Esophagus muscularis mucosa (tissue), 4 donors: ENCODE measurements at regions not wholly inside any gene's neighbourhood (a gene's known extent, or its start where the extent isn't known, plus 50 kb on each side); places are given as distances from the start of the nearest gene placed in this dataset.
"Not testable (repeated sequence)": the region's sequence is repeated elsewhere in the genome, so short reads cannot be mapped to it uniquely, and the experiment has no call there.

ENCODE experiments used
- DNase-seq: peaks from one replicate; pipeline ENCODE4 v3.0.0-alpha.2; 2017; ENCODE audit errors: extremely low spot score
- H3K27ac ChIP-seq, 4 donors: fragments of 200-600 bp; sonication (generic); replicated peaks in 1 of 4; 1 replicate in 3 of 4; 2 replicates in 1 of 4; pipeline ENCODE4 v1.5.1; 2016 to 2019; ENCODE audit warnings: mild to moderate bottlenecking in 1 of 4
- H3K27me3 ChIP-seq, 4 donors: fragments of 200-600 bp; sonication (generic); one replicate each; pipeline versions ENCODE4 v1.5.1 to v1.6.0; 2016 to 2019
- H3K36me3 ChIP-seq, 4 donors: fragments of 200-600 bp; sonication (generic); one replicate each; pipeline ENCODE4 v1.5.1; 2016 to 2019
- H3K4me1 ChIP-seq, 4 donors: fragments of 200-600 bp; sonication (generic); one replicate each; pipeline ENCODE4 v1.5.1; 2016 to 2019
- H3K4me3 ChIP-seq, 4 donors: fragments of 200-600 bp; sonication (generic); 1 replicate in 2 of 4; 2 replicates in 2 of 4; pipeline ENCODE4 v1.5.1; 2016 to 2019; ENCODE audit warnings: mild to moderate bottlenecking in 4 of 4, moderate library complexity in 1 of 4
- H3K9me3 ChIP-seq, 4 donors: fragments of 200-600 bp; sonication (generic); 1 replicate in 3 of 4; 2 replicates in 1 of 4; pipeline ENCODE4 v1.5.1; 2016 to 2019
- EP300 ChIP-seq: sonication (generic); formaldehyde crosslinking; IDR thresholded peaks from one replicate; pipeline ENCODE4 v1.6.1; 2017; ENCODE audit warnings: antibody characterized with exemption
- POLR2A ChIP-seq: fragments of 450-650 bp; IDR thresholded peaks from one replicate; pipeline ENCODE4 v1.6.1; 2017; ENCODE audit warnings: antibody characterized with exemption, moderate library complexity, mild to moderate bottlenecking, low read depth
- POLR2AphosphoS5 ChIP-seq, 2 donors: sonication (generic); formaldehyde crosslinking; IDR thresholded peaks; one replicate each; pipeline ENCODE4 v1.6.1; 2017; ENCODE audit warnings: antibody characterized with exemption in 2 of 2
- WGBS: methylation state at CpG from one replicate; pipeline ENCODE4 v1.1.5; 2018; 5-methylcytosine and 5-hydroxymethylcytosine counted together
- intact Hi-C: fragments of 100-400 bp; cut with DNase I; formaldehyde crosslinking; loops from one replicate; pipeline ENCODE4 v1.15.1; 2023
- TF ChIP-seq, protein P1 (sequence below), 3 experiments: fragments of 200-600 bp in 2 of 3; fragments of 450-650 bp in 1 of 3; sonication (generic) in 2 of 3; IDR thresholded peaks; one replicate each; pipeline ENCODE4 v1.5.1; 2017 to 2019; ENCODE audit warnings: antibody characterized with exemption in 3 of 3, mild to moderate bottlenecking in 2 of 3, moderate library complexity in 1 of 3

DNA sequence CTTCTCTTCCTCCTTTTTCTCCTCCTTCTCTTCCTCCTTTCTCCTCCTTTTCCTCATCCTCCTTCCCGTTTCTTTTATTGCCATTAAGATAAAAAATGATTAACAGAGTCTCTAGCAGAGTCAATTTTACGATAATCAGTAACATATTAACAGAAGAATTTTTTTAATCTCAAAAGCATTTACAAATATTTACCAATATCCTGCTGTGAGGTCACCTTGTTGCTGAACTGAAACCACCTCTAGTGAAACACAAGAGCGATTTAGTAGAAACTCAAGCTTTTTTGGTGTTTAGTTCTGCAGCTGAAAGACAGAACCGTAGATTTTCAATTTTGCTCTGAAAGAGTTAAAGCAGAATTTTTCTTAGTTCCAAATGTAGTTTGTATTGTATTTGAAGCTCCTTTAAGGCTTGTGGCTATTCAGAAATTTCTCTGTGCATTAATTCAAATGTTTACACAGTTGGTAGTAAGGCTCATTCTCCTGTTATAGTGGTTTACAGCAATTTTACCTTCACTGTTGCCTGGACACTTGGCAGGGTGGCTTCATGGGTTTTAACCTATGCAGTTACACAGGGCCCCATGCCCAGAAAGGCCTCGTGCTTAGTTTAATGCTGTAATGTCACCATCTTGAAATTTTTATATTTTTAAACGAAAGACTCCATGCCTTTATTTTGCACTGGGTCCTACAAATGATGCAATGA is 1106.6 kb upstream of the FAM98A start:
- Histone ChIP-seq H3K9me3 (no peaks in the 10 kb centered on the region), H3K27ac (no peak overlapping the region), H3K4me1 (no peaks in the 10 kb centered on the region), H3K4me3 (no peak overlapping the region), H3K36me3 (no peaks in the 10 kb centered on the region), H3K27me3 (no peaks in the 10 kb centered on the region)
- WGBS, result 72% methylated on average over 6 of the region's 6 CpGs
- no peak for DNase-seq
- intact Hi-C loops, result no loop called here
- no peak for TF ChIP-seq POLR2AphosphoS5 (IDR thresholded peaks at IDR 0.05)
- TF ChIP-seq, protein P1, sequence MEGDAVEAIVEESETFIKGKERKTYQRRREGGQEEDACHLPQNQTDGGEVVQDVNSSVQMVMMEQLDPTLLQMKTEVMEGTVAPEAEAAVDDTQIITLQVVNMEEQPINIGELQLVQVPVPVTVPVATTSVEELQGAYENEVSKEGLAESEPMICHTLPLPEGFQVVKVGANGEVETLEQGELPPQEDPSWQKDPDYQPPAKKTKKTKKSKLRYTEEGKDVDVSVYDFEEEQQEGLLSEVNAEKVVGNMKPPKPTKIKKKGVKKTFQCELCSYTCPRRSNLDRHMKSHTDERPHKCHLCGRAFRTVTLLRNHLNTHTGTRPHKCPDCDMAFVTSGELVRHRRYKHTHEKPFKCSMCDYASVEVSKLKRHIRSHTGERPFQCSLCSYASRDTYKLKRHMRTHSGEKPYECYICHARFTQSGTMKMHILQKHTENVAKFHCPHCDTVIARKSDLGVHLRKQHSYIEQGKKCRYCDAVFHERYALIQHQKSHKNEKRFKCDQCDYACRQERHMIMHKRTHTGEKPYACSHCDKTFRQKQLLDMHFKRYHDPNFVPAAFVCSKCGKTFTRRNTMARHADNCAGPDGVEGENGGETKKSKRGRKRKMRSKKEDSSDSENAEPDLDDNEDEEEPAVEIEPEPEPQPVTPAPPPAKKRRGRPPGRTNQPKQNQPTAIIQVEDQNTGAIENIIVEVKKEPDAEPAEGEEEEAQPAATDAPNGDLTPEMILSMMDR (IDR thresholded peaks at IDR 0.05), result no peak
- no peak for TF ChIP-seq EP300
- TF ChIP-seq POLR2A, result no peak

DNA sequence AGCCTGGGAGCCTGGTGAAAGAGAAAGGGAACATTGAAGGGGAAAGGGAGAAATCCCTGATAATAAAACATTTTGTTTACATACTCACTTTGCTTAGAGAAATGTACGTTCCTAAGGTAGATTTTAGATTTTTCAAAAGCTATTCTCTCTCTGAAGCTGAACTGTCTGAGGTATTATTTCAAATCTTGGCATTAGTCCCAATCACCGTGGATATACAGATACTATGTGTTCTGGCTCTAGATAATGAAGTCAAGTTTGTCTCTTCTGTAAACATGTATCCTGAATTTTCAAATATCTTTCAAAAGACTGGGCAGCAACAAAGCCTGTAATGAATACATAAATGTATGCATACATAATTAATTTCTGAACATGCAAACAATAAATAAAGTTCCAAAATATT is 1104.2 kb upstream of the FAM98A start:
- no peaks in the 10 kb centered on the region for H3K9me3 ChIP-seq
- no peak overlapping the region for H3K4me3 ChIP-seq
- H3K4me1 ChIP-seq, result no peaks in the 10 kb centered on the region
- TF ChIP-seq POLR2AphosphoS5 (IDR thresholded peaks at IDR 0.05) (no peak), EP300 (no peak), POLR2A (no peak)
- TF ChIP-seq, protein P1 (IDR thresholded peaks at IDR 0.05), result no peak
- WGBS, result 28% methylated on average over 2 of the region's 2 CpGs
- intact Hi-C loops, result no loop called here
- H3K36me3 ChIP-seq, result no peaks in the 10 kb centered on the region
- DNase-seq, result no peak
- H3K27ac ChIP-seq, result no peak overlapping the region
- H3K27me3 ChIP-seq, result no peaks in the 10 kb centered on the region

DNA sequence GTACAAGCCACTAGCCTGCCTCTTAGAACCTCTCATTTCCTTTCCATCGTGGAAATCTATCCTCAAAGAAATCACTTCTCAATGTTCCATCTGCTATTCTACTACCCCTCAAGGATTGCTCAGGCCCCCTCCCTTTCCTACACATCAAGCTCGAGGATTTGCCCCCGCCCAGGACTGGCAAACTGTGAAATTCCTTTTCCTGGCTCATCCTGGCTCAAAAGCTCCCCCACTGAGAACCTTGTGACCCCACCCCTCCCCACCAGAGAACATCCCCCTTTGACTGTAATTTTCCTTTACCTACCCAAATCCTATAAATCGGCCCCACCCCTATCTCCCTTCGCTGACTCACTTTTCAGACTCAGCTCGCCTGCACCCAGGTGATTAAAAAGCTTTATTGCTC is 1103.3 kb upstream of the FAM98A start:
- WGBS, result 72% methylated on average over 6 of the region's 6 CpGs
- intact Hi-C loops, DNase-seq: not testable (repeated sequence)

DNA sequence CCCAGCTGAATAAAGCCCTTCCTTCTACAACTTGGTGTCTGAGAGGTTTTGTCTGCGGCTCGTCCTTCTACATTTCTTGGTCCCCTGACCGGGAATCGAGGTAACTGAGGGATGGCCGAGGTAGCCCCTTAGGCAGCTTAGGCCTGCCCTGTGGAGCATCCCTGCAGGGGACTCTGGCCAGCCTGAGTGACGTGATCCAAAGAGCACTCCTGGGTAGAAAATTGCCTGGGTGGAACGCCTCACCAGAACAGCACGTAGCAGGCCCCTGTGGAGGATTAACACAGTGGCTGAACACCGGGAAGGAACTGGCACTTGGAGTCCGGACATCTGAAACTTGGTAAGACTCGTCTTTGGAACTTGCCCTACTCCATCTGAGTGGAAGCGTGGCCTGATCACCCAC is 1078.5 kb upstream of the FAM98A start:
- 78% methylated on average over 11 of the region's 12 CpGs for WGBS
- DNase-seq, H3K27ac ChIP-seq, H3K4me1 ChIP-seq, intact Hi-C loops, H3K9me3 ChIP-seq, H3K27me3 ChIP-seq, H3K4me3 ChIP-seq, H3K36me3 ChIP-seq: not testable (repeated sequence)

More for the DNA sequence above, 1103.3 kb upstream of the FAM98A start:
- not testable (repeated sequence) for H3K36me3 ChIP-seq, H3K27me3 ChIP-seq, H3K4me3 ChIP-seq, H3K4me1 ChIP-seq, H3K9me3 ChIP-seq, H3K27ac ChIP-seq

DNA sequence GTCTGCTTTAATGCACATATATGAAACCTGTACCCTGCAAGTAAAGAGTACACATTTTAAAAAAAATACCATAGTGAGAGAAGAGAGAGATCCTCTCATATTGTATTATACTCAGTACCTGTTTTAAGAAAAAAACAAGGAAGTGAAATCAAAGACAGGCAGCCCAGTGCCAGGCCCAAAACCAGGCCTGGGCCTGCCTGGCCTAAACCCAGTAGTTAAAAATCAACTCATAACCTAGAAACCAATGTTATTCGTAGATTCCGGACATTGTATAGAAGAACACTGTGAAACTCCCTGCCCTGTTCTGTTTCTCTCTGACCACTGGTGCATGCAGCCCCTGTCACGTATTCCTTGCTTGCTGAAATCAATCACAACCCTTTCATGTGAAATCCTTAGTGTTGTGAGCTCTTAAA is 1078.0 kb upstream of the FAM98A start:
- H3K4me1 ChIP-seq, intact Hi-C loops, H3K36me3 ChIP-seq, H3K27ac ChIP-seq, DNase-seq, H3K4me3 ChIP-seq, H3K9me3 ChIP-seq, H3K27me3 ChIP-seq: not testable (repeated sequence)
- WGBS, result 87% methylated on average over 3 of the region's 3 CpGs

DNA sequence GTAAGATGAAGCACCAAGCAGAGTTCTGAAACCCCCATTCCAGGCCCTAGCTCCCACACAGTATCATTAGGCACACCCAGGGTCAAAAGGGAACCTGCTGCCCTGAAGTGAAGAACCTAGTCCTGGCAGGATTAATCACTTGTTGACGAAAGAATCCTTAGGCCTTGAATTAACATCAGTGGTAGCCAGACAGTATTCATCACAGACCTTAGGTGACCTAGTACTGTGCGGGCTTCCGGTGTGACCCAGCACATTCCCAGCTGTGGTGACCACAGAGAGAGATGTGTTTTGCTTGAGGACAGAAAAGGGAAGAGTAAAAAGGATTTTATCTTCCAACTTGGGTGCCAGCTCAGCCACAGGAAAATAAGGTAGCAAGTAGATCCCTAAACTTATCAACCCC is 1071.4 kb upstream of the FAM98A start:
- Histone ChIP-seq H3K27ac (no peak overlapping the region), H3K4me1 (no peaks in the 10 kb centered on the region), H3K36me3 (no peaks in the 10 kb centered on the region), H3K4me3 (no peak overlapping the region), H3K9me3 (no peaks in the 10 kb centered on the region), H3K27me3 (no peaks in the 10 kb centered on the region)
- DNase-seq, result no peak
- intact Hi-C loops, result no loop called here
- WGBS, result 75% methylated on average over 3 of the region's 3 CpGs
- TF ChIP-seq POLR2A (no peak), EP300 (no peak), POLR2AphosphoS5 (IDR thresholded peaks at IDR 0.05) (no peak)
- TF ChIP-seq, protein P1 (IDR thresholded peaks at IDR 0.05), result no peak
